ENCODE measurements at regions not wholly inside any gene's neighbourhood (a gene's known extent, or its start where the extent isn't known, plus 50 kb on each side); places are given as distances from the start of the nearest gene placed in this dataset.

DNA sequence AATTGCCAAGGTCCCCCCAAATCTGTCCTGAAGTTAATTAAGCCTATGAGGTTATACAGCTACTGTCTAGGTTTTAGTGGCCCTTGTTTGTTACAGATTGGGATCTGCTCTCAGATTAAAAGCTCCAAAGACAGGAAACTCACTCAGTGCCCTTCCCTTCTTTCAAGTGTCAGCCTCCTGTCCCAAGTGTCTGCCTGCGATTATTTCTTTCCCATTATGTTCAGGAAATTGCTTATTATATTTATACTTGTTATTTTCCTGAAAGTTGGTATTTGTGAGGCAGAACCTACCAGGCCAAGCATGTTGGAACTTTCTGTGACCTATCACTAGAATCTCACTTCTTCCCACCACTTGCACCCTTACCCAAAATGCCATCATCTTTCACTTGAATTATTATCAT lies 173.2 kb downstream of the AREG start:
- no peak for DNase-seq

DNA sequence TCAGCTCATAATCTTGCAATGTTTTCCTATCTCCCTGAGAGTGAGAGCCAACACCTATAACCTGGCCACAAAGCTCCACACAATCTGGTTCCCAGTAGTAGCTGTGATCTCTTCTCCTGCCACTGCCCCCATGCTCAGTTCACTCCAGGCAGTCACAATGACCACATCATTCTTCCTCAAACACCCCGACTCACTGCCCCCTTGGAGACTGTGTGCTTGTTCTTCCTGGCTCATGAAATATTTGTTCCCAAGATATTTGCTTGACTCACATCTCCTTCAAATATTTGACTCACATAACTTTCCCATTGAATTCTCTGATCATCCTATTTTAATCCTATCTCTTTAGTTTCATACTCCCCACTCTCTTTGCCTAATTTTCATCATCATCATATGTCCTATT lies 173.7 kb downstream of the AREG start:
- DNase-seq, result no peak

DNA sequence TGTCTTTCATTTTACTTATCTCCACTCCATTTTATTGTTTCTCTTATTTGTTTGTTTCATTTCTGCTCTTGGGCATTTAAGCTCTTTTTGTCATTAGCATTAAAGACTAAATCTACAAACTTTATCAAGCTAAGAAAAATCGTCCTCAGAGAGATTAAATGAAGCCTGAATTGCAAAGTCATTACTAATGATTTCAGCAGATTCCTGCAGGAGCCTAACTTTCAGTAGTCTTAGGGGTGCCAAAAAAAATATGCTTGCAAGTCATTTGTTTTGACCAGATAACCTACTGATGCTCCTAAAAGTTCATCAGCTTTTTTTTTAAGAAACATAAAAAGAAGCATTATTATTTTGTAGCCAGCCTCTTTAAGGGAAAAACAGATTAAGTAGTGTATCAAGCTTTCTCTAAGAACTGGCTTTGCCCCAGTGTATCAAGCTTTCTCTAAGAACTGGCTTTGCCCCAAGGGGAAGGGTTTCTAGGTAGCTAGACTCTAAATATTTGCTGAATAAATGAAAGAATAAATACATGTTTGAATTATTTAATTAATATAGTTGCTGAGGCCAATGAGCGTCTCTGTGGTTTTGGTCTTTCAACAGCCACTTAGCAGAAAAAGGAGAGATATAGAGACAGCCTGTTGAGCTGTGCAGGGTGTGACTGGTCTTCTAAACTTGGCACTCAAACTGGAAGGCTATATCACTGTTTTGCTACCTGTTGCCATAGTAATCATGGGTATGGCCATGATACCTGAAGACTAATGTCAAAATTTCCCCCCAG lies 174.2 kb downstream of the BTC start:
- no peak for DNase-seq

DNA sequence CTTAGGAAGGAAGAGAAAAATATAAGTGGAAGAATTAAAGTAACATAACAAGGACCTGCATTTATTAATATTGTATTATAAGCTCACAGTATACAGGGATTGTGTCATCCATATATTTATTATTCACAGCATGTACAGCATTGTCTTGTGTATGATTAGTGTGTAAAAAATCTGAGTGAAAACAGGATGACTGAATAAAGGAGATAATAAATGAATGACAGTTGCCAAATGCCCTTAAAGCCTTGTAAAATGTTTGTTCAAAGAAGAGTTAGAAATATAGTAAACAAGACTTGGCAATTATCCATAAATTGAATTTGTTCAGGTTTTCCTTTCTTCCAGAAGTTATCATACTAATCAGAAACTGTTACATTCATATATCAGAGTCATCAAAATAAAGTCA lies 172.7 kb downstream of the BTC start:
- no peak for DNase-seq

DNA sequence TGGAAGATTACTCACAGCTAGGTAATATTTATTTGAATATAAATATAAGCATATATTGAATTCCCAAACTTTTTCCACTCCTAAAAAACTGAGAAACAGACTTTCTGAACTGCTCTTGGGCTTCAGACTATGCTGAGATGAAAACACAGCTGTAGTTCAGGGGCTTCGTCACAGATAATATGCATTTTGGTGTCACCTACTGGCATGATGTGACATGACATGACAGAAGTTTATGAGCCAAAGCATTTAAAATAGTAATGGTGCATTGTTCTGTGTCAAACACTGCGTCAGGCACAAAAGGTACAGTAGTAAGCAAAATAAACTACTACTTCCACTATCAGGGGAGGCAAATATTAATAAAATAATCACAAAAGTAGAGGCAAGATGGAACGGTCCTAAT lies 171.3 kb downstream of the BTC start:
- no peak for DNase-seq

DNA sequence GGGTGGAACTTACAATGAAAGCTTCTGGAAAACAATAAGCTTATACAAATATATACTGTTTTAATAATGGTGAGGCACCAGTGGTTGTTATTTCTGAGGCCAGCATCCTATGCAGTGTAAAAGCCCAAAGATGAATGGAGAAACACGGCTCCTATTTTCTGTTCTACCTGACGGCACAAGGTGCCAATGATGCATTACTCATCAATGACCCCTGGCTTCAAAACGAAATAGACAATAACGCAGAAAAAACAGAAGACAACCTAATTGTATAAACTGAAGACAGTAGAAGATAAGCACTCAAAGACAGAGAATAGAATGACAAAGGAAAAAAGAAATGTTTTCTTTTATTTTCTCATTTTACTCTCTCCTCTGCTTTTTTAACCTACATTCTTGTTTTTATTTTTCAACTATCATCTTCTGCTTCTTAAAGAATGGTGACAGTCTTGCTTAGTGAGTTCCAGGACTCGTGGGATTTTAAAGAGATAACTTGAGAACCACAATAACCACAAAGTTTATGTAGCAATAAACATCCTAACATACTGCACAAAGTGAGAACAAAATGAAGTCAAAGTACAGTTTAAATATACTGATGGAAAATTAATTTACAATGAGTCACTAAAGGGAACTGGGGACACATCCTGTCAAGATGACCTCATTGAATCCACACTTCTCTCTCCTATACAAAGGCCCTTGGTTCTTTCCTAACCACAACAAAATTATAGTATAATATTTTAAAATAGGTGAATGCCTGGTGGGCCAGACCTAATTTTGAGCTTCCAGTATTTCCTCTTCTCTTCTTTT lies 169.8 kb downstream of the BTC start:
- no peak for DNase-seq

DNA sequence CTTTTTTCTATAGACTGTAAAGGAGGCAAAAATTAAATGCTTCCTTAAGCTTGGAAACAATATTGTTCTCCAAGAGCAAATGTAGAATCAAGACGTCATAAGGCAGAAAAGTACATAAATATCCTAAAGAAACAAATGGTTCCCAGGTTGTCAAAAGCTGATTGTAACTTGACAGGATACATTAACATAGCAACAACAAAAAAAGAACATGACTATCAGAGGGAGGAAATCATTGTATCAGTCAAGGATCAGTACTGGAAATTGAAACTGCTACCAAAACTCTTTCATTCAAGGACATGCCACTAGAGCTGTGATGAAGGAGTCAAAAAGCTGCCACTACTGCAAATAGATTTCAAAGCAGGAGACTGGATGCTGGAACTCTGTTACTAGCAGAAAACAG lies 168.3 kb downstream of the BTC start:
- no peak for DNase-seq

DNA sequence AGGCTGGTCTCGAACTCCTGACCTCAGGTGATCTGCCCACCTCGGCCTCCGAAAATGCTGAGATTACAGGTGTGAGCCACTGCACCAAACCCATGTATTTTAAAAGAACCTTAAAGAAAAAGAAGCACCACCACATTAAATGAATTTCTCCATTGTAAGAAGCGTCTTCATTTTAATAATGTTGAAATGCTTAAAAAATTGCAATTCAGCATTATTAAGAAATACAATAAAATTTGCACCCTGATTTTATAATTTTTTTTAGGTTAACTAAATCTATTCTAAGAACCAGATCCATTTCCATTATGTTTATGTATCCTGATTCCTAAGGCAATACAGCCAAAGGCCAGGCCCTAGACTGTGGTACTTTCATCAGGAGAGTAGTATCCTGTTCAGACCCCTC lies 167.2 kb downstream of the BTC start:
- no peak for DNase-seq

DNA sequence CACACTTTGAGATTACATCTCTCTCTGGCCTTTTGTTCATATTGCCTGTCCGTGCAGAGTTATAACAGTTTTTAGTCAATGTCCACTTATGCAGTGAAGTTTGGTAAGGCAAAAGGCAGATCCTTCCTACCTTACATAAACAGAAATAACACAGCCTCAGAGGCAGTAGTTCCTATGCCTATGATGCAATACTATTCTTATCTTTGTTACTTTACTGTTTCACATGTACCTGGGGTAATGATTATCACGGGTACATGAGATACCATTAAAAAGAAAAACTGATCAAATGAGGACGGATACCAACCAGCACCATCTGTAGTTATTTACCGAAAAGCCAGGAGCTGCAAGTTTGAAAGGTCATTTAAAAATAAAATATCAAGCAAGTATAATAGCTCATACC lies 166.8 kb downstream of the BTC start:
- no peak for DNase-seq

DNA sequence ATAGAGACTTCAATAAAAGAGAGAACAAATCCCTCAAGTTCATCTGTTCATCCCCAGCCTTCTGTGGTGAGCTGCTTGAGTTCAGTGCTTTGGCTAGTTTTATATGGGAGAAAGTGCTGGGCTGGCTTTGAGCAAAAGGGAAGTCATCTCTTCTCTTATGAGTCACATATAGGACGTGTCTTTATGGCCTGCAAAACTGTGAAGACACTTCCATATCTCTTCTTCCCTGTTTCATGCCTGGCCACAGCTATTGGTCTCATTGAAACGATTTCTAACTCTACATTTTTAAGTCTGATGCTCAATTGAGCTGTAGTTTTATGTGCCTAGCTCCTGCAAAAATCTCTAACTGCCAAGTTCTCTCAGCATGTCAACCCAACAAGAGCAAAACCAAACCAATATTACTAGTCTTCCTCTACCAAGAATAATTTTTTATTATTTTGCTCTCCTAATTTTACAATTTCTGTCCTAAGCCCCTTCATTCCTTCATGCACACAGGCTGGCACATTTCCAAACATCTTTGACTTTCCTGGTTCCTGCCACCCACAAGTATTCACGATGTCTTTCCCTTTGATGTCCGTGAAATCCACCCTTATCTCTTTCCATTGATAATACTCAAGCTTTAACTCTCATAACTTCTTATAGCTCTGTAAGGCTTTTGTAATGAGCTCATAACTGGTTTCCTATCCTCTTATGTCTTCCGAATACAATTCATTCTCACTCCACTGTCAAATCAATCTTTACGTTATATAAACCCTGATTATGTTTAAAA lies 165.3 kb downstream of the BTC start:
- DNase-seq, result no peak

DNA sequence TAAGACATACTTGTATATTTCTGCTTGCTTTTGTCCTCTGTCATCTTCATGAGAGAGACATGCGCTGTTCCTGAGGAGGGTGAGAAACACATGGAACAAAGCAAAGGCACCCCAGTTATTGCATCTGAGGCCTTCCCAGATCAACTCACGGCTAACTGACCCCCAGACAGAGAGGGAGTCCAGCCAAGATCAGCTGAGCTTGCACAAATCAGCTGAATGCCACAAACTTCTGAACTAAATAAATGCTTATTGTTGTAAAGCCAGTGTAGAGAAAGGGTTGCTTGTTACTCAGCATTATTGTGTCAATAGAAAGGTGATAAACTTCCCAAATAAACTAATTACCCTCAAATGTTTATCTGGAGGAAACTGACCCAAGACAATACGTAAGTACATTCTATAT lies 163.8 kb downstream of the BTC start:
- DNase-seq, result no peak

DNA sequence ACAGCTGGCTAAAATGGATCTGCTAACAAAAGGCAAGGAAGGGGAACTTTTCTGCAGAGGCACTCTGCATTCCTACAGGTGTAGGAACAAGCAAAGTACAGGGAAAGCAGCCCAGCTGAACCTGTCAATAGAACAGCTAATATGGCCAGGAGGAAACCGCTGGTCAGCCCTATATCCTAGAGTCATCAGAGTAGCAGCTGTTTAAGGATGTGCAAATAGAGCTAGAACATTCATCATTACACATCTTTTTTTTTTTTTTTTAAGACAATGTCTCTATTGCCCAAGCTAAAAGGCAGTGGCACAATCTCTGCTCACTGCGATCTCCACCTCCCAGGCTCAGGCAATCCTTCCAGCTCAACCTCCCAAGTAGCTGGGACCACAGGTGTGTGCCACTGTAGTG lies 163.0 kb downstream of the BTC start:
- DNase-seq, result no peak

DNA sequence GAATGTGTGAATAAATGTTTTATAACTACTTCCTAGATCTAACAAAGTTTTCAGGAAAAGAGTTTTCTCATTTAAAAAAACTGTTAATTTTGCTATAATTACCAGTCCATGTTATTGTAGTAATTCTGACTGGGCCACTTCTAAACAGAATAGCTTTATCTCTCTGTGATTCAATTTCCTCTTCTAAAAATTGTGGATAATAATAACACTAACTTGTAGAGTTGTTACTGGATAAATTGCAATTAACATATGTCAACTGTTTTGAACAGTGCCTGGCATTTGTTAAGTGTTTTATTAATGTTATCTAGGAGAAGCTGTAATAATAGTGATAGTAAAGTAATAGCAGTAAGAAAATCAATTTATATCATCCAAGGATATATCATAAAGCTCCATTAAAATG lies 162.3 kb downstream of the BTC start:
- no peak for DNase-seq

DNA sequence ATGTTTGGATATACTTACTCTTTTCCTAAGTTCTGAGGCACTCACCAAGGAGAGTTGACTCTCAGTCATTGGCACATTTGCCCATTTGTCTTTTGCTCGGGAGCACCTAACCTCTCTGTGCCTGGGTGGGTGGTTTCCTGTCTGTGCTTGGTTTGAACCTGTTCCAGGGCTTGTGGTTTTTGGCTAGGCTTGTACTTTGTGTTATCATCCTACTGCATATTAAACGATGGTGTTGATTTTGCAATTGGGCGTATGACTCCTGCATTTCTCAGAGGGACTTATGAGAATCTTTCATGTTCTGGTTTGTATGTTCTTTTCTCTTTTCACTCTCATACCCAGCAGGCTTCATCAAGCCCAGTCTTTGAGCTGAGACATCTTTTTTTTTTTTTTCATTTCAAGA lies 161.7 kb downstream of the BTC start:
- DNase-seq, result peak; percentile 54

DNA sequence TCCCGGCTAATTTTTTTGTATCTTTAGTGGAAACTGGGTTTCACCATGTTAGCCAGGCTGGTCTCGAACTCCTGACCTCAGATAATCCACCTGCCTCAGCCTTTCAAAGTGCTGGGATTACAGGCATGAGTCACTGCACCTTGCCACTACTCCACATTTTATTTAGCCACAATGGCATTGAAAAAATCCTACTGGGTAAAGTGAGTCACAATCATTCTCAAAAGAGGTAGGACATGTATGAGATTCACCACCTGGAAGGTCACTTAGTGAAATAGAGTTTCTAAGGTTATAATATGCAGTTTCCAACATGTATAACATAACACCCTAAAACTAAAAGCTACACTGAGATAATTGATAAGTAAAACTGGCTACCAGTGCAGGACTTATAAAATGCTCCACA lies 159.2 kb downstream of the BTC start:
- no peak for DNase-seq

DNA sequence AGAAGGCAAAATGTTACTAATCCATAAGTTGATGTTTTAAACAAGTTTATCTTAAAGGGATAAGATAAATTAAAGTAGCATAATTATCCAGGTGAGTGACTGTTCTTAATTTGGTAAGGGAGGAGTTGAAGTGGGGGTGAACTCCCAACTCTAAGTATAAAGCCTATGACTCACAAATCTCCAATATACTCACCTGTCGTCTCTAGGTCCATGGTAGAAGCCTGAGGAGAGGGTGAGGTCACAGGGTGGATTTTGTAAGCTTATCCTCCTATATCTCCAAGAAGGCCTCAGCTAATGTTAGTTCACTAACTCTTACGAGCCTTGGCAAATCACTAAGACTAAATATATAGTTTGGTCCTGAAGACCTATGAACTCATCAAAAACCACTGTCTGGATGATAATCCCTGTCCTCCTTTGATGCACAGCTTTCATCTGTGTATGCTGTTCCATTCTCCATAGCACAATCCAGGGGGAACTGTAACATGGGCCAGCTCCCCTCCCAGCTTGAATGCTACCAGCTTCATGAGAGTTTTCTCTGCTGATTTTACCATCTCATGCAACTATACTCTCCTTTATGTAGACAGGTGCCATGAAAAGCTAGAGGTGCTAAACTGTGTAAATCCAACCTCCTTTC lies 158.7 kb downstream of the BTC start:
- DNase-seq, result no peak

DNA sequence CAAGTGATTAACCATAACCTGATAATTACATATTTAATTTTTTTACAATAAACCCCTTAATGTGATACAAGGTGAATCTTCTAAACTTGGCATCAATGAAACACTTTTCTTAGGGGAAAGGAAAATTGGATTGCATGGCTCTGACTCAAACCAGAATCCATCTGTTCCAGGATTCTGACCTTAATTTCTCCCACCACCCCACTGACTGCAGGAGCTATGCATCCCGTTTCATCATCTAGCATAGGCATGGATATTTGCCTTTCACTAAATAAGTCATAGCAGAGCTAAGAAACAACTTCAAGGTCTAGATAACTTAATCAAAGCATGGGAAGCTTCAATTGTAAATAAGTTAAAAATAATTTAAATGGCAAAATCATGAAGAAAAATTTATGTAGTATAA lies 156.3 kb downstream of the BTC start:
- no peak for DNase-seq

DNA sequence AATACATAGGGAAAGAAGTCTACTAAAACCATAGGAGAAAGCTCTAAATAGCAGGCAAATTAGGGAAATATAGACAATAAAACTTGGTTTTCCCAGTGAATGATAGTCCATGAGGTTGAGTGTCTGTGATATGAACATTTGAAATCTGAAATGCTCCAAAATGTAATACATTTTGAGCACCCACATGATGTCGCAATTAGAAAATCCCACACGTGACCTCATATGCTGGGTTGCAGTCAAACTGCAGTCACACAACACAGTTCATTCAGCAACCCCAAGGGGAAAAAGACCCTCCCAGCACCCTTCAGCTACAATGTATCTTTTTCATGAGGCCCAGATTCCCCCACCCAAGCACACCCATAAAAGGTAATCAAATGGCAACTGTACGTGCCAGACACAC lies 155.6 kb downstream of the BTC start:
- DNase-seq, result no peak

DNA sequence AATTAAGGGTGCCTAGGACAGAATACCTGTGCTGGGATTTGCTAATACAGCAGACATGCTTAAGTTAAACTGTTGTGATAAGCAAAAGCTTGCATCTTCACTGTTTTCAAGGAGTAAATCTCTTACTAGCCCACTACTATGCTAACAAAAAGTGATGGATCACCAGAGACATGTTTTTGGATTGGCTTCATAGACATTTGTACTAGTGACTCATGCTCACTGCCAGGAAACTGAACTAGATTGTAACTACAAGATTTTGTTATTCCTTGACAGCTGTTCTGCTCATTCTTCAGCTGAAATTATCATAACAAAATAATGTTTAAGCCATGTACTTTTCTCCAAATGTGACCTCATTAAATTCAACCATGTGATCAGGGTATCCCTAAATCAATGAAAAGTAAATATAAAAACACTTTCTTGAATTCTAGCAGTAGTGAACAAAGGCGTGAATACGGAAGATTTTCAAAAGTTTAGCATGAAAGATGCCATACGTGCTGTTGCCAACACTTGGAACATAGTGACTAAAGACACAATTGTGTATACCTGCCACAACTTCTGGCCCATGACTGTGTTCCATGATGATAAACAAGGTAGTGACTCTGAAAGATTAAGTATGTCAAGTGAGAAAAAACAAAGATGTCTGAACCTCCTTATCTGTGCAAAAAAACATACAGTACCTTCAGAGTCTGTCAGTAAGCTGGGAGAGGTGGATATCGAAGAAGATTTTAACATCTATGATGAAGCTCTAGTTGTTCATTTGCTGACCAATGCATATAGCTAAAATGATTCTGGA lies 154.0 kb downstream of the BTC start:
- DNase-seq, result no peak

DNA sequence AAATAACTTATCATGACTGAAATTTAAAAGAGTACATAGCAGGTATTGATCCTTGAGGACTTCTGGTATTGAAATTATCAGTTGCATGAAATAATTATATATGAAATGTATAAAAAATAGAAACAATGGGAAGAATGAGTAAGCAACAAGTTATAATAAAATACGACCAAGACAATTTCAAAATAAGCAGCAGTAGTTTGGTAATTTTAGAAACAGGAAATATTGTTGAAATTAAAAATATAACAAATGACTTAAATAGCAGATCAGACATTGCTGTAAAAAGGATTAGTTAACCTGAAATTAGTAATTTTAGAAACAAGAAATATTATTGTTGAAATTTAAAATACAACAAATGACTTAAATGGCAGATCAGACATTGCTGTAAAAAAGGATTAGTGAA lies 152.3 kb downstream of the BTC start:
- DNase-seq, result no peak

DNA sequence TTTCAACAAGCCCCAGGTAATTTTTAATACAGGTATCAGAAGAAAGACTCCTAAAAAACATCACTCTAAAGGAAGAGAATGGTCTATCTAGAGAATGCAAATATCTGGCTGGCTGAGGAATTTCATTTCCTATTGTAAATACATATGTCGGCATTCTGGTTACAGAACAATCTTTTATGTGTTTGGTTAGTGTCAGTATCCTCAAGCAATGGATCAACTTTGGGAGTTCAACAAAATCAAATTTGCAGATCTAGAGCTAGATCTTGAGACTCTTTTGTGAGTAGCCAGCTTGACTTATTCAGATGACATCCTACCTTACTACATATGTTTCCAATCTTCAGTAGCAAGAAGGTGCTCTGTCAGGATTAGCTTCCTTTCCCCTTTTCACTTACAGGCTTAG lies 145.1 kb downstream of the BTC start:
- DNase-seq, result no peak

DNA sequence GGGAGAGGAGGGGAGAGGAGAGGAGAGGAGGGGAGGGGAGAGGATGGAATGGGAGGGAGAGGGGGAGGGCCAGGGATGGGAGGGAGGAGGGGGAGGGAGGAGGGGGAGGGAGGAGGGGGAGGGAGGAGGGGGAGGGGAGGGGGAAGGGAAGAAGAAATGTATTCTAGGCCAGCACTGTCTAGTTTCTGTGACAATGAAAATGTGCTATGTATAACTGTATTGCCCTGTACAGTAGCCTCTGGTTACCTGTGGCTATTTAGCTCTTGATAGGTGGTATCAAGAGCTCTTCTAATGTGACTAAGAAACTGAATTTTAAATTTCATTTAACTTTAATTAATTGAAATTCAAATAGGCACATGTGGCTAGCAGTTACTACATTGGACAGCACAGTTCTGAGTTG lies 143.1 kb downstream of the BTC start:
- no peak for DNase-seq

Data from stimulated activated CD4-positive, alpha-beta T cell treated with anti-CD3 and anti-CD28 coated beads, Interleukin-1b, Interleukin-23, amount 100 ng/mL, for 48 hours (primary cell).